KBM-7 (cell line): ENCODE measurements at regions not wholly inside any gene's neighbourhood (a gene's known extent, or its start where the extent isn't known, plus 50 kb on each side); places are given as distances from the start of the nearest gene placed in this dataset.
"Not testable (repeated sequence)": the region's sequence is repeated elsewhere in the genome, so short reads cannot be mapped to it uniquely, and the experiment has no call there.

Source experiments
- DNase-seq: peaks from one replicate; pipeline ENCODE4 v3.0.0-alpha.2; 2015
- in situ Hi-C: fragments of 300-500 bp; cut with MboI; formaldehyde crosslinking; loops from 2 replicates; pipeline ENCODE4 v1.14.3; 2020; ENCODE audit warnings: low sequenced_read_pairs, low pct_unique_long_range_greater_than_20kb, mixed read lengths

GRCh38 chr2:163043201-163043600, 204.6 kb upstream of the KCNH7 start:
- in situ Hi-C loops = no loop called here
- no peak for DNase-seq

GRCh38 chr2:163039266-163039665, 200.7 kb upstream of the KCNH7 start:
- in situ Hi-C loops = no loop called here
- no peak for DNase-seq

- in situ Hi-C loops = no loop called here
- DNase-seq = no peak
Measured at GRCh38 chr2:163028807-163029206, 190.2 kb upstream of the KCNH7 start.

- in situ Hi-C loops, DNase-seq: not testable (repeated sequence)
Measured at GRCh38 chr2:163026136-163026775, 187.7 kb upstream of the KCNH7 start.

GRCh38 chr2:163016882-163017281, 178.3 kb upstream of the KCNH7 start:
- DNase-seq, in situ Hi-C loops: not testable (repeated sequence)

GRCh38 chr2:163011000-163011399, 172.4 kb upstream of the KCNH7 start:
- no peak for DNase-seq
- in situ Hi-C loops = no loop called here

GRCh38 chr2:163008642-163009041, 170.1 kb upstream of the KCNH7 start:
- in situ Hi-C loops = no loop called here
- no peak for DNase-seq

GRCh38 chr2:162994718-162995117, 156.2 kb upstream of the KCNH7 start:
- in situ Hi-C loops = no loop called here
- no peak for DNase-seq

GRCh38 chr2:162992828-162993227, 154.3 kb upstream of the KCNH7 start:
- no peak for DNase-seq
- in situ Hi-C loops = no loop called here

GRCh38 chr2:162989507-162989906, 150.9 kb upstream of the KCNH7 start:
- in situ Hi-C loops = no loop called here
- no peak for DNase-seq

- no peak for DNase-seq
- in situ Hi-C loops = no loop called here
Measured at GRCh38 chr2:162974771-162975170, 136.2 kb upstream of the KCNH7 start.

GRCh38 chr2:162972383-162972782, 133.8 kb upstream of the KCNH7 start:
- in situ Hi-C loops = no loop called here
- DNase-seq = no peak

GRCh38 chr2:162968306-162968705, 129.7 kb upstream of the KCNH7 start:
- no peak for DNase-seq
- in situ Hi-C loops = no loop called here

GRCh38 chr2:162967811-162968210, 129.2 kb upstream of the KCNH7 start:
- in situ Hi-C loops = no loop called here
- no peak for DNase-seq

- in situ Hi-C loops = no loop called here
- DNase-seq = no peak
Measured at GRCh38 chr2:162967147-162967546, 128.6 kb upstream of the KCNH7 start.

- DNase-seq = no peak
- in situ Hi-C loops = no loop called here
Measured at GRCh38 chr2:162965191-162965590, 126.6 kb upstream of the KCNH7 start.

- DNase-seq = no peak
- in situ Hi-C loops = no loop called here
Measured at GRCh38 chr2:162964513-162964912, 125.9 kb upstream of the KCNH7 start.

GRCh38 chr2:162963156-162963555, 124.6 kb upstream of the KCNH7 start:
- no peak for DNase-seq
- in situ Hi-C loops = no loop called here

GRCh38 chr2:162945785-162946184, 107.2 kb upstream of the KCNH7 start:
- DNase-seq = no peak
- in situ Hi-C loops = no loop called here

- no peak for DNase-seq
Measured at GRCh38 chr2:162938387-162938786, 99.8 kb upstream of the KCNH7 start.

GRCh38 chr2:162934191-162934590, 95.6 kb upstream of the KCNH7 start:
- no peak for DNase-seq
- in situ Hi-C loops = no loop called here

More at GRCh38 chr2:162938387-162938786, 99.8 kb upstream of the KCNH7 start:
- in situ Hi-C loops = no loop called here
